Cardiac fibroblast (primary cell): ENCODE measurements at regions not wholly inside any gene's neighbourhood (a gene's known extent, or its start where the extent isn't known, plus 50 kb on each side); places are given as distances from the start of the nearest gene placed in this dataset.

Experiments
- DNase-seq, 2 donors: peaks; one replicate each; pipeline versions ENCODE4 v3.0.0 to v3.0.0-alpha.2; 2010; ENCODE audit warnings: low read depth in 2 of 2
- H3K4me3 ChIP-seq, 2 donors: replicated peaks in 1 of 2; 1 replicate in 1 of 2; 2 replicates in 1 of 2; pipeline ENCODE4 v1.5.1; 2011; ENCODE audit warnings: low read depth in 2 of 2, low read length in 2 of 2, mild to moderate bottlenecking in 2 of 2, moderate library complexity in 1 of 2
- CTCF ChIP-seq: IDR thresholded peaks from one replicate; pipeline ENCODE4 v1.5.1; 2011; ENCODE audit warnings: low read depth, mild to moderate bottlenecking, low read length, inconsistent platforms

GRCh38 chr16:13573903-13574302 is 346.1 kb upstream of the ERCC4 start:
- no peak overlapping the region for H3K4me3 ChIP-seq
- no peak for TF ChIP-seq CTCF
- DNase-seq = no peak

GRCh38 chr16:13586051-13586450 is 333.9 kb upstream of the ERCC4 start:
- DNase-seq = no peak
- H3K4me3 ChIP-seq = no peak overlapping the region
- no peak for TF ChIP-seq CTCF

GRCh38 chr16:13587181-13587580 is 332.8 kb upstream of the ERCC4 start:
- no peak for TF ChIP-seq CTCF
- no peak overlapping the region for H3K4me3 ChIP-seq
- DNase-seq = no peak

- TF ChIP-seq CTCF = no peak
Measured at GRCh38 chr16:13594823-13595222, 325.1 kb upstream of the ERCC4 start.

GRCh38 chr16:13606804-13607203 is 313.1 kb upstream of the ERCC4 start:
- no peak for TF ChIP-seq CTCF
- H3K4me3 ChIP-seq = no peak overlapping the region
- DNase-seq = no peak

More at GRCh38 chr16:13594823-13595222, 325.1 kb upstream of the ERCC4 start:
- H3K4me3 ChIP-seq = no peak overlapping the region
- DNase-seq = no peak

GRCh38 chr16:13607289-13607688 is 312.7 kb upstream of the ERCC4 start:
- no peak for DNase-seq
- TF ChIP-seq CTCF = no peak
- no peak overlapping the region for H3K4me3 ChIP-seq

- DNase-seq = no peak
- H3K4me3 ChIP-seq = no peak overlapping the region
- no peak for TF ChIP-seq CTCF
Measured at GRCh38 chr16:13611596-13611995, 308.4 kb upstream of the ERCC4 start.
